ENCODE measurements at regions not wholly inside any gene's neighbourhood (a gene's known extent, or its start where the extent isn't known, plus 50 kb on each side); places are given as distances from the start of the nearest gene placed in this dataset.

DNA sequence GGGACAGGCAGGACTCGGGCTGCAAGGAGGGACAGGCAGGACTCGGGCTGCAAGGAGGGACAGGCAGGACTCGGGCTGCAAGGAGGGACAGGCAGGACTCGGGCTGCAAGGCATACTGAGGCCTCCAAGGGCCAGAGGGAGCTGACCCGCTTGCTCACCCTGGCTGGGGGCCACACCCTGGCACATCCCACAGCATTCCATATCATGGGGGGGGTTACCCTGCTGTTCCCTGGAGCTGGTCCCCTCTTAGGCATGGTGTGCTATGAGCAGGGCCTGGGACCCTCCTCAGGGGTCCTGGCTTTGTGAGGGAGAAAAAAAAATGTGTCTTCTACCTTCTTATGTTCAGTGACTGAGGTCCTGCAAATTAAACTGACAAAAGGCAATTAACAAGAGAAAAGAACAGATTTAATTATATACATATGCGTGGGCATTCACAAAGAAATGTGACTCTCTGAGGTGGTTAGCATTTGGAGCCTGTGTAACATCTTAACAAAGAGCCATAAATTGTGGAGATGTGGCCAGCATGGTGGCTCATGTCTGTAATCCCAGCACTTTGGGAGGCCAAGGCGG, 97.6 kb upstream of the ALDH1A3 start:
- H3K27me3 Mint-ChIP-seq: peaks cover 4% of the 10 kb centered on the region
- no peaks in the 10 kb centered on the region for H3K36me3 ChIP-seq (replicated peaks in 1 of 2; ENCODE audit: control extremely low read depth in 1 of 2, control insufficient read depth in 1 of 2, extremely low read depth in 1 of 2, insufficient read depth in 2 of 2, low read length in 1 of 2)
- intact Hi-C loops (cut with micrococcal nuclease): no loop called here
- H4K20me1 ChIP-seq (ENCODE audit: control insufficient read depth, insufficient read depth, low read length, poor library complexity, severe bottlenecking): no peaks in the 10 kb centered on the region
- H3K9me3 Mint-ChIP-seq (ENCODE audit: insufficient read depth): no peaks in the 10 kb centered on the region
- 90% methylated on average over 2 of the region's 7 CpGs for WGBS (ENCODE audit: insufficient coverage)
- H3K9ac ChIP-seq (ENCODE audit: low read length): no peak overlapping the region
- no peaks in the 10 kb centered on the region for H3K4me1 ChIP-seq (ENCODE audit: control insufficient read depth in 2 of 2, insufficient read depth in 2 of 2, low read length in 2 of 2)
- no peak overlapping the region for H3K27ac Mint-ChIP-seq
- no peaks in the 10 kb centered on the region for H3K27me3 ChIP-seq (replicated peaks in 1 of 4; ENCODE audit: control extremely low read depth in 1 of 4, control insufficient read depth in 3 of 4, insufficient read depth in 4 of 4, low read length in 3 of 4)
- DNase-seq (no peak), ATAC-seq (ENCODE audit: low read depth) (no peak)
- no peaks in the 10 kb centered on the region for H3K79me2 ChIP-seq (ENCODE audit: control insufficient read depth, insufficient read depth, low read length)
- no peak overlapping the region for H2AFZ ChIP-seq (ENCODE audit: insufficient read depth, low read depth, low read length, poor library complexity, severe bottlenecking)
- H3K4me3 Mint-ChIP-seq: no peak overlapping the region
- H3K4me2 ChIP-seq (replicated peaks; ENCODE audit: low read depth, low read length, poor library complexity, severe bottlenecking): no peak overlapping the region
- H3K4me1 Mint-ChIP-seq: no peaks in the 10 kb centered on the region
- no peak overlapping the region for H3K27ac ChIP-seq (ENCODE audit: low read length in 2 of 2)
- TF ChIP-seq, protein P1, sequence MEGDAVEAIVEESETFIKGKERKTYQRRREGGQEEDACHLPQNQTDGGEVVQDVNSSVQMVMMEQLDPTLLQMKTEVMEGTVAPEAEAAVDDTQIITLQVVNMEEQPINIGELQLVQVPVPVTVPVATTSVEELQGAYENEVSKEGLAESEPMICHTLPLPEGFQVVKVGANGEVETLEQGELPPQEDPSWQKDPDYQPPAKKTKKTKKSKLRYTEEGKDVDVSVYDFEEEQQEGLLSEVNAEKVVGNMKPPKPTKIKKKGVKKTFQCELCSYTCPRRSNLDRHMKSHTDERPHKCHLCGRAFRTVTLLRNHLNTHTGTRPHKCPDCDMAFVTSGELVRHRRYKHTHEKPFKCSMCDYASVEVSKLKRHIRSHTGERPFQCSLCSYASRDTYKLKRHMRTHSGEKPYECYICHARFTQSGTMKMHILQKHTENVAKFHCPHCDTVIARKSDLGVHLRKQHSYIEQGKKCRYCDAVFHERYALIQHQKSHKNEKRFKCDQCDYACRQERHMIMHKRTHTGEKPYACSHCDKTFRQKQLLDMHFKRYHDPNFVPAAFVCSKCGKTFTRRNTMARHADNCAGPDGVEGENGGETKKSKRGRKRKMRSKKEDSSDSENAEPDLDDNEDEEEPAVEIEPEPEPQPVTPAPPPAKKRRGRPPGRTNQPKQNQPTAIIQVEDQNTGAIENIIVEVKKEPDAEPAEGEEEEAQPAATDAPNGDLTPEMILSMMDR (IDR thresholded peaks at IDR 0.05): no peak
- TF ChIP-seq EZH2 (IDR thresholded peaks at IDR 0.05; ENCODE audit: borderline replicate concordance, insufficient read depth, low read depth, low read length, poor library complexity, severe bottlenecking): no peak
- H3K4me3 ChIP-seq (ENCODE audit: control extremely low read depth in 1 of 5, extremely low read depth in 1 of 5, insufficient read depth in 1 of 5, low read depth in 2 of 5, low read length in 4 of 5): no peak overlapping the region
- POLR2A ChIA-PET: no interaction called here
- CTCF ChIA-PET: no interaction called here
- H3K9me3 ChIP-seq (ENCODE audit: control extremely low read depth in 1 of 3, control insufficient read depth in 2 of 3, insufficient read depth in 1 of 3, low read length in 2 of 3): no peaks in the 10 kb centered on the region

DNA sequence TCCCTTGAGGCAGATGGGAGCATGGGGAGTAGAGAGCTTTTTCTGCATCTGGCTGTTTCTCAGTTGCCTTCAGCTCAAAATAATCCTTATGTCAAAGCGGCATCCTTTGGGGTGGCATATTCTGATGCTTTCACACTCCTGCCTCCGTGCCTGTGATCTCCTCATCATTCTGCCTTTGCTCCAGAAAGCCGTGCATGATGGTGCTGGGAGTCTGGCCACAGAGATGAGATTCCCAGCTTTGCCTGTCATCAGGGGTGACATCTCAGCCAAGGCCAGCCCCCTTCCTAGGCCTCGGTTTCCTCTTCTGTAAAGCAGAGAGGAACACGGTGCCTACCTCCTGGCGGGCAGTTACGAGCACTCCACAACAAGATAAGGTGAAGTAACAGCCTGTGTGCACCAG, 96.3 kb upstream of the ALDH1A3 start:
- ChIA-PET POLR2A (no interaction called here), CTCF (interaction anchor here (0.7 kb wide), 1 partner anchor 172 kb away, joined by 4 read pairs; no protein-coding TSS in a partner anchor)
- Mint-ChIP-seq H3K27ac (no peak overlapping the region), H3K27me3 (peaks cover 4% of the 10 kb centered on the region), H3K9me3 (ENCODE audit: insufficient read depth) (no peaks in the 10 kb centered on the region), H3K4me3 (no peak overlapping the region), H3K4me1 (no peaks in the 10 kb centered on the region)
- Histone ChIP-seq H3K27ac (ENCODE audit: low read length in 2 of 2) (no peak overlapping the region), H3K79me2 (ENCODE audit: control insufficient read depth, insufficient read depth, low read length) (no peaks in the 10 kb centered on the region), H3K27me3 (replicated peaks in 1 of 4; ENCODE audit: control extremely low read depth in 1 of 4, control insufficient read depth in 3 of 4, insufficient read depth in 4 of 4, low read length in 3 of 4) (no peaks in the 10 kb centered on the region), H3K36me3 (replicated peaks in 1 of 2; ENCODE audit: control extremely low read depth in 1 of 2, control insufficient read depth in 1 of 2, extremely low read depth in 1 of 2, insufficient read depth in 2 of 2, low read length in 1 of 2) (no peaks in the 10 kb centered on the region), H3K9ac (ENCODE audit: low read length) (no peak overlapping the region), H3K9me3 (ENCODE audit: control extremely low read depth in 1 of 3, control insufficient read depth in 2 of 3, insufficient read depth in 1 of 3, low read length in 2 of 3) (no peaks in the 10 kb centered on the region), H3K4me1 (ENCODE audit: control insufficient read depth in 2 of 2, insufficient read depth in 2 of 2, low read length in 2 of 2) (no peaks in the 10 kb centered on the region), H4K20me1 (ENCODE audit: control insufficient read depth, insufficient read depth, low read length, poor library complexity, severe bottlenecking) (no peaks in the 10 kb centered on the region), H3K4me3 (ENCODE audit: control extremely low read depth in 1 of 5, extremely low read depth in 1 of 5, insufficient read depth in 1 of 5, low read depth in 2 of 5, low read length in 4 of 5) (no peak overlapping the region), H2AFZ (ENCODE audit: insufficient read depth, low read depth, low read length, poor library complexity, severe bottlenecking) (no peak overlapping the region), H3K4me2 (replicated peaks; ENCODE audit: low read depth, low read length, poor library complexity, severe bottlenecking) (no peak overlapping the region)
- WGBS (ENCODE audit: insufficient coverage): 88% methylated on average over 4 of the region's 7 CpGs
- TF ChIP-seq, protein P1 (IDR thresholded peaks at IDR 0.05): no peak
- no peak for TF ChIP-seq EZH2 (IDR thresholded peaks at IDR 0.05; ENCODE audit: borderline replicate concordance, insufficient read depth, low read depth, low read length, poor library complexity, severe bottlenecking)
- ATAC-seq (ENCODE audit: low read depth): no peak
- no peak for DNase-seq
- intact Hi-C loops (cut with micrococcal nuclease): no loop called here
